ENCODE measurements at regions not wholly inside any gene's neighbourhood (a gene's known extent, or its start where the extent isn't known, plus 50 kb on each side); places are given as distances from the start of the nearest gene placed in this dataset.

DNA sequence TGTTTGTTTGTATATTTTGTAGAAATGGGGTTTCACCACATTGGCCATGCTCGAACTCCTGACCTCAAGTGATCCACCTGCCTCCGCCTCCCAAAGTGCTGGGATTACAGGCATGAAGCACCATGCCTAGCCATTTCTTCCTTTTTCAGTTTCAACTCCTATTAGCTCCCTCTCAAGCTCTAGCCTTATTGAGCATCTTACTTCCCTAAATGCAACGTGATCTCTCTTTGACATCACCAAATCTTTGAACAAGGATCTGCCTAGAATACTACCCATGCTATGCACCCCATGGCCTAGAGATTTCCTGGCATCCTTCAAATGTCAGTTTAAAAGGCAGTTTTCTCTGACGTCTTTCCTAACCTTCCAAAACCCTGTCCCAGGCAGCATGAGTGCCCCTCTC is 91.1 kb upstream of the NR5A2 start:
- in situ Hi-C loops (cut with MboI; ENCODE audit: low sequenced_read_pairs in 4 of 4), result no loop called here
- no peaks in the 10 kb centered on the region for H3K4me1 ChIP-seq

GRCh38 chr1:199937161-199937560 is 90.3 kb upstream of the NR5A2 start:
- Histone ChIP-seq H3K4me3 (no peak overlapping the region), H3K27me3 (no peaks in the 10 kb centered on the region), H3K36me3 (no peaks in the 10 kb centered on the region), H3K9me3 (no peaks in the 10 kb centered on the region), H3K4me1 (no peaks in the 10 kb centered on the region), H3K27ac (no peak overlapping the region)
- in situ Hi-C loops (cut with MboI; ENCODE audit: low sequenced_read_pairs in 4 of 4) (no loop called here), intact Hi-C loops (cut with DNase I; ENCODE audit: low total_unique reads) (no loop called here)
- ATAC-seq (no peak), DNase-seq (no peak)
- no peak for TF ChIP-seq POLR2A (IDR thresholded peaks at IDR 0.05)
- TF ChIP-seq, protein P1, sequence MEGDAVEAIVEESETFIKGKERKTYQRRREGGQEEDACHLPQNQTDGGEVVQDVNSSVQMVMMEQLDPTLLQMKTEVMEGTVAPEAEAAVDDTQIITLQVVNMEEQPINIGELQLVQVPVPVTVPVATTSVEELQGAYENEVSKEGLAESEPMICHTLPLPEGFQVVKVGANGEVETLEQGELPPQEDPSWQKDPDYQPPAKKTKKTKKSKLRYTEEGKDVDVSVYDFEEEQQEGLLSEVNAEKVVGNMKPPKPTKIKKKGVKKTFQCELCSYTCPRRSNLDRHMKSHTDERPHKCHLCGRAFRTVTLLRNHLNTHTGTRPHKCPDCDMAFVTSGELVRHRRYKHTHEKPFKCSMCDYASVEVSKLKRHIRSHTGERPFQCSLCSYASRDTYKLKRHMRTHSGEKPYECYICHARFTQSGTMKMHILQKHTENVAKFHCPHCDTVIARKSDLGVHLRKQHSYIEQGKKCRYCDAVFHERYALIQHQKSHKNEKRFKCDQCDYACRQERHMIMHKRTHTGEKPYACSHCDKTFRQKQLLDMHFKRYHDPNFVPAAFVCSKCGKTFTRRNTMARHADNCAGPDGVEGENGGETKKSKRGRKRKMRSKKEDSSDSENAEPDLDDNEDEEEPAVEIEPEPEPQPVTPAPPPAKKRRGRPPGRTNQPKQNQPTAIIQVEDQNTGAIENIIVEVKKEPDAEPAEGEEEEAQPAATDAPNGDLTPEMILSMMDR (IDR thresholded peaks at IDR 0.05 in 4 of 5, conservative IDR thresholded peaks at IDR 0.05 in 1 of 5), result no peak

More for the DNA sequence above, 91.1 kb upstream of the NR5A2 start:
- no peak overlapping the region for H3K4me3 ChIP-seq
- no peaks in the 10 kb centered on the region for H3K9me3 ChIP-seq
- no peaks in the 10 kb centered on the region for H3K36me3 ChIP-seq
- H3K27me3 ChIP-seq, result no peaks in the 10 kb centered on the region
- no peak overlapping the region for H3K27ac ChIP-seq
- intact Hi-C loops (cut with DNase I; ENCODE audit: low total_unique reads), result no loop called here
- no peak for TF ChIP-seq POLR2A (IDR thresholded peaks at IDR 0.05)
- TF ChIP-seq, protein P1 (IDR thresholded peaks at IDR 0.05 in 4 of 5, conservative IDR thresholded peaks at IDR 0.05 in 1 of 5), result no peak
- no peak for ATAC-seq
- DNase-seq, result no peak

DNA sequence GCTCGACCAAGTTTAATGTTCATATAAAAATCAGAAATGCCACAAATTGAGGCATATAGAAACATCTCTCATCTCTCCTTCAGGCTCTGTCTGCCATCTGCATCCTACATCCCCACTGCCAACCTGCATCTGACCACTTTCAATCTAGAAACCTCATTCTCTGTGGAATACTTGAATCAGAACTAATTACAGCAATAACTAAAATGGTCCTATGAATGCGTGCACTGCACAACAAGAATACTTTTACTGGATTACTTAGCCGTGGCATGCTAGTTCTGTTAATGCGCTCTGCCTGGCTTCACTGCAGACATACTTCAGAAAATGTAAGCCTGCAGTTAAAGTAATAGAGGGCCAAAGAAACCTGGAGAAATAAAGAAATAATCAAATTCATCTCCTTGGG is 89.8 kb upstream of the NR5A2 start:
- intact Hi-C loops (cut with DNase I; ENCODE audit: low total_unique reads), result no loop called here
- ATAC-seq (no peak), DNase-seq (no peak)
- TF ChIP-seq POLR2A (IDR thresholded peaks at IDR 0.05), result no peak
- TF ChIP-seq, protein P1 (IDR thresholded peaks at IDR 0.05 in 4 of 5, conservative IDR thresholded peaks at IDR 0.05 in 1 of 5), result no peak
- Histone ChIP-seq H3K4me3 (no peak overlapping the region), H3K27me3 (no peaks in the 10 kb centered on the region), H3K27ac (no peak overlapping the region), H3K4me1 (no peaks in the 10 kb centered on the region), H3K9me3 (no peaks in the 10 kb centered on the region), H3K36me3 (no peaks in the 10 kb centered on the region)
- in situ Hi-C loops (cut with MboI; ENCODE audit: low sequenced_read_pairs in 4 of 4), result no loop called here

- no peaks in the 10 kb centered on the region for H3K27me3 ChIP-seq
- intact Hi-C loops (cut with DNase I; ENCODE audit: low total_unique reads), result no loop called here
- TF ChIP-seq, protein P1 (IDR thresholded peaks at IDR 0.05 in 4 of 5, conservative IDR thresholded peaks at IDR 0.05 in 1 of 5), result no peak
- TF ChIP-seq POLR2A (IDR thresholded peaks at IDR 0.05), result no peak
- DNase-seq (no peak), ATAC-seq (no peak)
- in situ Hi-C loops (cut with MboI; ENCODE audit: low sequenced_read_pairs in 4 of 4), result no loop called here
- no peak overlapping the region for H3K27ac ChIP-seq
- H3K4me3 ChIP-seq, result no peak overlapping the region
- no peaks in the 10 kb centered on the region for H3K4me1 ChIP-seq
- no peaks in the 10 kb centered on the region for H3K9me3 ChIP-seq
- no peaks in the 10 kb centered on the region for H3K36me3 ChIP-seq
Observed at GRCh38 chr1:199944986-199945385, 82.5 kb upstream of the NR5A2 start.

DNA sequence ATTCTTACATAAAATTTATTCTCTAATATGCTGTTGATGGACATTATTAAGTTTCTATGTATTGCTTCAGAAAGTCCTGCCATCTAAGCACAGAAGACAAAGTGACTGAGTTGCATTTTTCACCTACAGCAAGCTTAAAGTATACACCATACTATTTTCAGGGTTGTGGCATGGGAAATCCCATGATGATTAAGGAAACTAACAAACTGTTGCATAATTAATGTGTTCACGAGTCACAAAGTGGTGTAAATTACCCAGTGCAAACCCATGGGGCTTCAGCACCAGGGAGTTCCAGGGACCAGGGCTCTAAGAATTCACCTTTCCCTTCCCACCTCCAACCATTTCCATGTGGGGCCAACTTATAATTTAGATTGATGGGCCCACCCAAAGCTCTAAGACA is 81.9 kb upstream of the NR5A2 start:
- TF ChIP-seq, protein P1 (IDR thresholded peaks at IDR 0.05 in 4 of 5, conservative IDR thresholded peaks at IDR 0.05 in 1 of 5), result no peak
- no peak for TF ChIP-seq POLR2A (IDR thresholded peaks at IDR 0.05)
- Histone ChIP-seq H3K36me3 (no peaks in the 10 kb centered on the region), H3K27ac (no peak overlapping the region), H3K27me3 (no peaks in the 10 kb centered on the region), H3K9me3 (no peaks in the 10 kb centered on the region), H3K4me3 (no peak overlapping the region), H3K4me1 (no peaks in the 10 kb centered on the region)
- intact Hi-C loops (cut with DNase I; ENCODE audit: low total_unique reads) (no loop called here), in situ Hi-C loops (cut with MboI; ENCODE audit: low sequenced_read_pairs in 4 of 4) (no loop called here)
- no peak for ATAC-seq
- DNase-seq, result no peak

Measured in gastrocnemius medialis (tissue), 4 donors.